HepG2 (cell line): ENCODE measurements at regions not wholly inside any gene's neighbourhood (a gene's known extent, or its start where the extent isn't known, plus 50 kb on each side); places are given as distances from the start of the nearest gene placed in this dataset.

ENCODE experiments used
- ATAC-seq: fragments of 200-7000 bp; cut with Tn5 transposase; 3 replicates; pipeline ENCODE4 v1.9.1; 2020; ENCODE audit warnings: mild to moderate bottlenecking, moderate library complexity
- BruUV-seq: library from RNA; stranded (reverse); fragments of 400-500 nt; replicated peaks from 2 replicates; lab custom pipeline; 2021; lab: Mats Ljungman, UMichigan
- CTCF ChIA-PET: fragments of 300-600 bp; formaldehyde crosslinking; extraction: SDS; loops from one replicate; lab custom pipeline; 2021; ENCODE audit warnings: low total read pairs, inconsistent platforms, low intra/inter-chr PET ratio; lab: Yijun Ruan, JAX
- POLR2A ChIA-PET: fragments of 350-600 bp; sonication (Branson Sonifier 250); formaldehyde crosslinking; loops from one replicate; lab custom pipeline; 2020; ENCODE audit warnings: antibody characterized with exemption, inconsistent platforms; lab: Yijun Ruan, JAX
- DNase-seq: peaks from one replicate; pipeline ENCODE4 v3.0.0-alpha.2; 2015; ENCODE audit warnings: low spot score
- FAIRE-seq: peaks from 3 replicates; lab custom pipeline; 2011; peaks lifted over from hg19 to GRCh38; lab: Jason Lieb, UNC
- H2AFZ ChIP-seq: one replicate; pipeline ENCODE4 v1.6.1; 2011; ENCODE audit warnings: low read length, inconsistent platforms
- H3K27ac ChIP-seq: fragments of 300-600 bp; 3 replicates; pipeline ENCODE4 v1.8.0; 2011; ENCODE audit warnings: mixed run types, mild to moderate bottlenecking, mixed read lengths, low read length, inconsistent platforms; ENCODE audit not compliant: insufficient read depth; ENCODE audit errors: extremely low read length
- H3K27me3 ChIP-seq, 2 experiments: fragments of 200-600 bp in 1 of 2; 2 replicates in 1 of 2; 3 replicates in 1 of 2; pipeline versions ENCODE4 v1.6.0 to v1.8.0; 2011; ENCODE audit warnings: low read length in 2 of 2, mild to moderate bottlenecking in 2 of 2, moderate library complexity in 2 of 2, inconsistent platforms in 1 of 2; ENCODE audit not compliant: insufficient read depth in 2 of 2, control insufficient read depth in 1 of 2
- H3K36me3 ChIP-seq, 2 experiments: fragments of 200-600 bp in 1 of 2; replicated peaks in 1 of 2; 2 replicates in 1 of 2; 3 replicates in 1 of 2; pipeline versions ENCODE4 v1.5.1 to v1.8.0; 2011; ENCODE audit warnings: low read length in 2 of 2, inconsistent platforms in 1 of 2; ENCODE audit not compliant: insufficient read depth in 2 of 2, control insufficient read depth in 1 of 2
- H3K4me1 ChIP-seq: 2 replicates; pipeline ENCODE4 v1.5.1; 2012; ENCODE audit warnings: low read length, inconsistent platforms; ENCODE audit not compliant: insufficient read depth
- H3K4me2 ChIP-seq: 2 replicates; pipeline ENCODE4 v1.6.0; 2011; ENCODE audit warnings: low read depth, low read length, inconsistent platforms
- H3K4me3 ChIP-seq, 3 experiments: fragments of 200-600 bp in 1 of 3; sonication (generic), shearing (Covaris generic) in 1 of 3; replicated peaks in 1 of 3; 2 replicates each; pipeline ENCODE4 v1.5.1; 2011 to 2016; ENCODE audit warnings: low read length in 3 of 3, inconsistent platforms in 2 of 3, low read depth in 2 of 3, mild to moderate bottlenecking in 2 of 3, control low read depth in 1 of 3, mixed read lengths in 1 of 3; ENCODE audit not compliant: insufficient read depth in 1 of 3
- H3K79me2 ChIP-seq: one replicate; pipeline ENCODE4 v1.6.1; 2011; ENCODE audit warnings: low read length, inconsistent platforms; ENCODE audit not compliant: insufficient read depth
- H3K9ac ChIP-seq: 2 replicates; pipeline ENCODE4 v1.6.0; 2011; ENCODE audit warnings: mild to moderate bottlenecking, low read depth, low read length, inconsistent platforms; ENCODE audit not compliant: insufficient read depth
- H3K9me3 ChIP-seq: 2 replicates; pipeline ENCODE4 v1.5.1; 2012; ENCODE audit warnings: mild to moderate bottlenecking, low read length
- H4K20me1 ChIP-seq: 2 replicates; pipeline ENCODE4 v1.6.0; 2011; ENCODE audit warnings: inconsistent platforms, mild to moderate bottlenecking, low read length, moderate library complexity; ENCODE audit not compliant: insufficient read depth
- ATF1 ChIP-seq: IDR thresholded peaks from 2 replicates; pipeline ENCODE4 v1.6.1; 2016; ENCODE audit warnings: mild to moderate bottlenecking, control low read depth
- CAMTA2 ChIP-seq: sonication (generic); formaldehyde crosslinking; IDR thresholded peaks from 2 replicates; pipeline ENCODE4 v1.4.0; 2020; ENCODE audit warnings: mild to moderate bottlenecking, missing genetic modification reagents, borderline replicate concordance
- DMAP1 ChIP-seq: IDR thresholded peaks from 2 replicates; pipeline ENCODE4 v1.6.1; 2016
- FOSL2 ChIP-seq: sonication (generic); formaldehyde crosslinking; IDR thresholded peaks from 2 replicates; pipeline ENCODE4 v1.4.0; 2020; ENCODE audit warnings: missing genetic modification reagents
- HIVEP1 ChIP-seq: sonication (generic); formaldehyde crosslinking; IDR thresholded peaks from 2 replicates; pipeline ENCODE4 v1.4.0; 2020; ENCODE audit warnings: mild to moderate bottlenecking, missing genetic modification reagents
- ISL2 ChIP-seq: sonication (generic); formaldehyde crosslinking; IDR thresholded peaks from 2 replicates; pipeline ENCODE4 v1.5.0; 2020; ENCODE audit warnings: missing genetic modification reagents
- MTF2 ChIP-seq: sonication (generic); formaldehyde crosslinking; IDR thresholded peaks from 2 replicates; pipeline ENCODE4 v1.5.0; 2020; ENCODE audit warnings: missing genetic modification reagents, borderline replicate concordance
- NAIF1 ChIP-seq: sonication (generic); formaldehyde crosslinking; IDR thresholded peaks from 2 replicates; pipeline ENCODE4 v1.5.0; 2020; ENCODE audit warnings: mild to moderate bottlenecking, missing genetic modification reagents, borderline replicate concordance
- NR1H2 ChIP-seq: sonication (generic); formaldehyde crosslinking; IDR thresholded peaks from 2 replicates; pipeline ENCODE4 v1.8.1; 2022; ENCODE audit warnings: low read depth, missing genetic modification reagents, borderline replicate concordance
- POLR2A ChIP-seq, 2 experiments: IDR thresholded peaks; 2 replicates each; pipeline ENCODE4 v1.6.1; 2011; ENCODE audit warnings: low read depth in 2 of 2, low read length in 2 of 2, mild to moderate bottlenecking in 1 of 2, moderate library complexity in 1 of 2; ENCODE audit not compliant: insufficient read depth in 1 of 2
- RBM39 ChIP-seq: fragments of 200-400 bp; formaldehyde crosslinking; IDR thresholded peaks from one replicate; pipeline ENCODE4 v1.6.1; 2018; ENCODE audit warnings: antibody characterized with exemption, mild to moderate bottlenecking, low read depth, low read length; ENCODE audit not compliant: poor library complexity, severe bottlenecking
- U2AF1 ChIP-seq: fragments of 200-400 bp; formaldehyde crosslinking; optimal IDR thresholded peaks from 2 replicates; pipeline ENCODE3; 2017; ENCODE audit warnings: mild to moderate bottlenecking, low read depth, low read length
- WIZ ChIP-seq: sonication (generic); formaldehyde crosslinking; IDR thresholded peaks from 2 replicates; pipeline ENCODE4 v1.5.1; 2020; ENCODE audit warnings: mild to moderate bottlenecking, missing genetic modification reagents
- ZNF30 ChIP-seq: sonication (generic); formaldehyde crosslinking; IDR thresholded peaks from 2 replicates; pipeline ENCODE4 v1.5.0; 2020; ENCODE audit warnings: mild to moderate bottlenecking, missing genetic modification reagents
- ZNF619 ChIP-seq: sonication (generic); formaldehyde crosslinking; IDR thresholded peaks from 2 replicates; pipeline ENCODE4 v1.4.0; 2020; ENCODE audit warnings: mild to moderate bottlenecking, missing genetic modification reagents
- in situ Hi-C: cut with HindIII; loops from 2 replicates; pipeline ENCODE4 v1.10.0; 2017; ENCODE audit warnings: low pct_unique_long_range_greater_than_20kb; ENCODE audit not compliant: extremely low pct_ligation_motif_present
- intact Hi-C: fragments of 100-400 bp; cut with micrococcal nuclease; formaldehyde crosslinking; loops from one replicate; pipeline ENCODE4 v1.10.0; 2022; ENCODE audit not compliant: unreplicated experiment
- TF ChIP-seq, protein P1 (sequence below): sonication (generic); formaldehyde crosslinking; IDR thresholded peaks from 2 replicates; pipeline ENCODE4 v1.8.1; 2023; ENCODE audit warnings: mild to moderate bottlenecking, inconsistent platforms, moderate library complexity, missing genetic modification reagents, borderline replicate concordance

DNA sequence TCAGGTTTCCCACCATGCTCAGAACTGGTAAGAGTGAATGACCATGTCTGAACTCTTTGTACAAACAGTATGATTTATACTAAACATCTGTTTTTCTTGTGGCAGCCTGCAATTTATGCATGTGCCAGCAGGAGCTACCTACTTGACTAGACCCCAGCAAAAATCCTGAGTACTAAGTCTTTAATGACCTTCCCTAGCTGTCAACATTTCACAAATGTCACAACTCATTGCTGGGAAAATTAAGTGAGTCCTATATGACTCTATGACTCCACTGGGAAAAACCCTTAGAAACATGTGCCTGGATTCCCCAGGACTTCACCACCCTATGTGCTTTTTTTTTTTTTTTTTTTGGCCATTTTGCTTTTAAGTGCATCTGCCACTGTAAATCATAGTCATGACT lies 1225.8 kb downstream of the SUCLG1 start:
- no peak overlapping the region for H3K27ac ChIP-seq
- H2AFZ ChIP-seq, result no peak overlapping the region
- H4K20me1 ChIP-seq, result no peaks in the 10 kb centered on the region
- H3K27me3 ChIP-seq, result no peaks in the 10 kb centered on the region
- no peak overlapping the region for H3K4me2 ChIP-seq
- in situ Hi-C loops, result no loop called here
- intact Hi-C loops, result no loop called here
- H3K4me3 ChIP-seq, result no peak overlapping the region
- no peak overlapping the region for H3K9ac ChIP-seq
- H3K79me2 ChIP-seq, result no peaks in the 10 kb centered on the region
- TF ChIP-seq, protein P1, sequence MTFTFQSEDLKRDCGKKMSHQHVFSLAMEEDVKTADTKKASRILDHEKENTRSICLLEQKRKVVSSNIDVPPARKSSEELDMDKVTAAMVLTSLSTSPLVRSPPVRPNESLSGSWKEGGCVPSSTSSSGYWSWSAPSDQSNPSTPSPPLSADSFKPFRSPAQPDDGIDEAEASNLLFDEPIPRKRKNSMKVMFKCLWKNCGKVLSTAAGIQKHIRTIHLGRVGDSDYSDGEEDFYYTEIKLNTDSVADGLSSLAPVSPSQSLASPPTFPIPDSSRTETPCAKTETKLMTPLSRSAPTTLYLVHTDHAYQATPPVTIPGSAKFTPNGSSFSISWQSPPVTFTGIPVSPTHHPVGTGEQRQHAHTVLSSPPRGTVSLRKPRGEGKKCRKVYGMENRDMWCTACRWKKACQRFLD (CRISPR knock-in tag), result no peak
- no peak for TF ChIP-seq CAMTA2 (CRISPR knock-in tag)
- no peak for TF ChIP-seq MTF2 (CRISPR knock-in tag)
- TF ChIP-seq DMAP1, result no peak
- no peak for TF ChIP-seq RBM39
- TF ChIP-seq WIZ (CRISPR knock-in tag), result no peak
- TF ChIP-seq POLR2A (IDR thresholded peaks at IDR 0.05; ENCODE audit: insufficient read depth in 1 of 2, low read depth in 2 of 2, low read length in 2 of 2), result no peak
- TF ChIP-seq U2AF1, result no peak
- no peak for TF ChIP-seq NR1H2 (CRISPR knock-in tag)
- TF ChIP-seq NAIF1, result no peak
- TF ChIP-seq ATF1 (CRISPR knock-in tag), result no peak
- no peak for TF ChIP-seq FOSL2 (CRISPR knock-in tag)
- TF ChIP-seq ZNF619 (CRISPR knock-in tag), result no peak
- TF ChIP-seq ISL2 (CRISPR knock-in tag), result no peak
- TF ChIP-seq ZNF30 (CRISPR knock-in tag), result no peak
- no peak for TF ChIP-seq HIVEP1
- no peak for DNase-seq
- peaks cover 65% of the 10 kb centered on the region for H3K9me3 ChIP-seq
- no peaks in the 10 kb centered on the region for H3K4me1 ChIP-seq
- FAIRE-seq, result no peak
- BruUV-seq, result no TSS peak
- POLR2A ChIA-PET, result no interaction called here
- CTCF ChIA-PET, result no interaction called here
- H3K36me3 ChIP-seq, result no peaks in the 10 kb centered on the region
- ATAC-seq, result no peak
